Colonic mucosa (tissue), 4 donors: ENCODE measurements at regions not wholly inside any gene's neighbourhood (a gene's known extent, or its start where the extent isn't known, plus 50 kb on each side); places are given as distances from the start of the nearest gene placed in this dataset.

Source experiments
- DNase-seq: peaks from one replicate; pipeline ENCODE4 v3.0.0-alpha.2; 2020
- H3K27ac ChIP-seq: fragments of 200-600 bp; one replicate; pipeline ENCODE4 v1.8.0; 2021
- H3K27me3 ChIP-seq: fragments of 200-600 bp; one replicate; pipeline ENCODE4 v1.8.0; 2021
- H3K36me3 ChIP-seq: fragments of 200-600 bp; one replicate; pipeline ENCODE4 v1.8.0; 2021
- H3K4me1 ChIP-seq: fragments of 200-600 bp; one replicate; pipeline ENCODE4 v1.8.0; 2021; ENCODE audit warnings: mild to moderate bottlenecking
- H3K4me3 ChIP-seq: fragments of 200-600 bp; one replicate; pipeline ENCODE4 v1.8.0; 2021
- H3K9ac ChIP-seq, 2 donors: one replicate each; pipeline ENCODE4 v1.7.0; 2013; ENCODE audit warnings: control low read depth in 2 of 2, low read depth in 2 of 2, low read length in 2 of 2
- H3K9me3 ChIP-seq: fragments of 200-600 bp; one replicate; pipeline ENCODE4 v1.8.0; 2021
- intact Hi-C: fragments of 100-400 bp; cut with DNase I; formaldehyde crosslinking; loops from one replicate; pipeline ENCODE4 v1.14.1; 2022
- TF ChIP-seq, protein P1 (sequence below): fragments of 200-600 bp; IDR thresholded peaks from one replicate; pipeline ENCODE4 v1.8.0; 2022; ENCODE audit warnings: antibody characterized with exemption, mild to moderate bottlenecking
- donor health status: healthy.
- donor health status: DM: no; HTN: no; CAD: no.
- donor health status: DM: no; HTN: no; CAD: no.

DNA sequence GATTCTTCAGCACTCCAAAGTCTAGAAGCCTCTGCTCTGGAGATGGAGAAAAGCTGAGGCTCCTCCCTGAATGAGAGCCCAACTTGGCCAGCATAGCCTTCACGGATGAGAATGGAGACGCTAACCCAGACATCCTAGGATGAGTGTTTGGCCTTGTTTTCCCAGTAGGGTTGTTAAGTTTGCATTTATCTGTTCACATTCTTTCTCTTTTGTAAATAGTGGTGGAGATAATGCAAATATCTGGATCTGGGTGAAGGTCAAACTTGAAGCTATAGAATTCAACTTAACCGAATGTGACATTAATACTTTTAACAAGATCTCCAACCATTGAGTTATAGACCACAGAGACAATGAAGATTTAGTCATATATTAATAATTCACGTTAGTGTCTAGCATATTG is 53.4 kb upstream of the BZW1 start:
- H3K27ac ChIP-seq: no peak overlapping the region
- no peaks in the 10 kb centered on the region for H3K4me1 ChIP-seq
- no peak overlapping the region for H3K4me3 ChIP-seq
- no peaks in the 10 kb centered on the region for H3K9me3 ChIP-seq
- no peak for DNase-seq
- intact Hi-C loops: no loop called here
- H3K36me3 ChIP-seq: no peaks in the 10 kb centered on the region
- H3K27me3 ChIP-seq: no peaks in the 10 kb centered on the region
- TF ChIP-seq, protein P1, sequence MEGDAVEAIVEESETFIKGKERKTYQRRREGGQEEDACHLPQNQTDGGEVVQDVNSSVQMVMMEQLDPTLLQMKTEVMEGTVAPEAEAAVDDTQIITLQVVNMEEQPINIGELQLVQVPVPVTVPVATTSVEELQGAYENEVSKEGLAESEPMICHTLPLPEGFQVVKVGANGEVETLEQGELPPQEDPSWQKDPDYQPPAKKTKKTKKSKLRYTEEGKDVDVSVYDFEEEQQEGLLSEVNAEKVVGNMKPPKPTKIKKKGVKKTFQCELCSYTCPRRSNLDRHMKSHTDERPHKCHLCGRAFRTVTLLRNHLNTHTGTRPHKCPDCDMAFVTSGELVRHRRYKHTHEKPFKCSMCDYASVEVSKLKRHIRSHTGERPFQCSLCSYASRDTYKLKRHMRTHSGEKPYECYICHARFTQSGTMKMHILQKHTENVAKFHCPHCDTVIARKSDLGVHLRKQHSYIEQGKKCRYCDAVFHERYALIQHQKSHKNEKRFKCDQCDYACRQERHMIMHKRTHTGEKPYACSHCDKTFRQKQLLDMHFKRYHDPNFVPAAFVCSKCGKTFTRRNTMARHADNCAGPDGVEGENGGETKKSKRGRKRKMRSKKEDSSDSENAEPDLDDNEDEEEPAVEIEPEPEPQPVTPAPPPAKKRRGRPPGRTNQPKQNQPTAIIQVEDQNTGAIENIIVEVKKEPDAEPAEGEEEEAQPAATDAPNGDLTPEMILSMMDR: no peak
- H3K9ac ChIP-seq: no peak overlapping the region

DNA sequence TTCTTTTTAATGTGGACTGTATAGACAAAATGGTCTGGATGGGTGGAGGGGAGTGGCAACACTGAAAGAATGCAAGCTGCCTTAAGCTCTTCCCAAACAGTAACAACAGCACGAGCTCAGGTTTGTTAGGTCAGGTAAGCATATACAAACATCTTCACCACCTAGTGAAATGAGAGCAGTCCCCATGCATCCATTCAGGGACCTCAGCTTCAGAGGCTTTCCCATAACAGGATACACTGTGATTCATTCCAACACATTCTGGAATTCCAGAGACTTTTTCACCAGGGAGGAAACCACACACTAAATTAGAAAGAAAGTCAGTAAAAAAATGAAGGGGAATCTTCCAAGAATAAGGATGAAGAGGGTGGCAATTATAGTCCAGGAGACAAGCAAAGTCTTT is 50.4 kb upstream of the BZW1 start:
- TF ChIP-seq, protein P1: no peak
- Histone ChIP-seq H3K27ac (no peak overlapping the region), H3K9ac (no peak overlapping the region), H3K27me3 (no peaks in the 10 kb centered on the region), H3K4me3 (no peak overlapping the region), H3K9me3 (no peaks in the 10 kb centered on the region), H3K4me1 (no peaks in the 10 kb centered on the region), H3K36me3 (no peaks in the 10 kb centered on the region)
- DNase-seq: no peak
- intact Hi-C loops: no loop called here
